ENCODE measurements at regions not wholly inside any gene's neighbourhood (a gene's known extent, or its start where the extent isn't known, plus 50 kb on each side); places are given as distances from the start of the nearest gene placed in this dataset.
A peak's percentile ranks its signal among the peaks of the same experiment; 100 is the strongest.

- peak in 1 of 2 donors; percentile 49 for DNase-seq (ENCODE audit: low read depth in 2 of 2)
These were observed 649.7 kb downstream of the METTL15 start for GRCh38 chr11:28757725-28758515.

GRCh38 chr11:28756977-28757376 lies 648.8 kb downstream of the METTL15 start:
- peak in 1 of 2 donors; percentile 62 for DNase-seq (ENCODE audit: low read depth in 2 of 2)

GRCh38 chr11:28743061-28743550 lies 634.9 kb downstream of the METTL15 start:
- peak; percentile 60 to 71 for DNase-seq (ENCODE audit: low read depth in 2 of 2)

GRCh38 chr11:28739489-28740280 lies 631.5 kb downstream of the METTL15 start:
- DNase-seq (ENCODE audit: low read depth in 2 of 2) = peak; percentile 43 to 71

GRCh38 chr11:28738549-28738948 lies 630.4 kb downstream of the METTL15 start:
- peak in 1 of 2 donors; percentile 22 for DNase-seq (ENCODE audit: low read depth in 2 of 2)

- DNase-seq (ENCODE audit: low read depth in 2 of 2) = no peak
These were observed 628.1 kb downstream of the METTL15 start for GRCh38 chr11:28736256-28736655.

- no peak for DNase-seq (ENCODE audit: low read depth in 2 of 2)
These were observed 627.3 kb downstream of the METTL15 start for GRCh38 chr11:28735511-28735910.

GRCh38 chr11:28730889-28731288 lies 622.7 kb downstream of the METTL15 start:
- no peak for DNase-seq (ENCODE audit: low read depth in 2 of 2)

- no peak for DNase-seq (ENCODE audit: low read depth in 2 of 2)
These were observed 622.1 kb downstream of the METTL15 start for GRCh38 chr11:28730336-28730735.

GRCh38 chr11:28729339-28729738 lies 621.2 kb downstream of the METTL15 start:
- no peak for DNase-seq (ENCODE audit: low read depth in 2 of 2)

GRCh38 chr11:28728666-28729065 lies 620.5 kb downstream of the METTL15 start:
- no peak for DNase-seq (ENCODE audit: low read depth in 2 of 2)

GRCh38 chr11:28727254-28727653 lies 619.1 kb downstream of the METTL15 start:
- DNase-seq (ENCODE audit: low read depth in 2 of 2) = peak in 1 of 2 donors; percentile 24

- no peak for DNase-seq (ENCODE audit: low read depth in 2 of 2)
These were observed 618.2 kb downstream of the METTL15 start for GRCh38 chr11:28726432-28726831.

GRCh38 chr11:28715726-28716125 lies 607.5 kb downstream of the METTL15 start:
- DNase-seq (ENCODE audit: low read depth in 2 of 2) = no peak

- DNase-seq (ENCODE audit: low read depth in 2 of 2) = no peak
These were observed 605.7 kb downstream of the METTL15 start for GRCh38 chr11:28713850-28714249.

- DNase-seq (ENCODE audit: low read depth in 2 of 2) = no peak
These were observed 599.9 kb downstream of the METTL15 start for GRCh38 chr11:28708075-28708474.

GRCh38 chr11:28704801-28705200 lies 596.6 kb downstream of the METTL15 start:
- DNase-seq (ENCODE audit: low read depth in 2 of 2) = peak in 1 of 2 donors; percentile 43

- DNase-seq (ENCODE audit: low read depth in 2 of 2) = no peak
These were observed 595.2 kb downstream of the METTL15 start for GRCh38 chr11:28703371-28703770.

- DNase-seq (ENCODE audit: low read depth in 2 of 2) = no peak
These were observed 594.7 kb downstream of the METTL15 start for GRCh38 chr11:28702871-28703270.

GRCh38 chr11:28702450-28702790 lies 594.2 kb downstream of the METTL15 start:
- DNase-seq (ENCODE audit: low read depth in 2 of 2) = peak in 1 of 2 donors; percentile 59

GRCh38 chr11:28701760-28702449 lies 593.7 kb downstream of the METTL15 start:
- peak; percentile 44 to 65 for DNase-seq (ENCODE audit: low read depth in 2 of 2)

GRCh38 chr11:28699701-28700100 lies 591.5 kb downstream of the METTL15 start:
- no peak for DNase-seq (ENCODE audit: low read depth in 2 of 2)

All from lung microvascular endothelial cell (primary cell).